A673 (cell line): ENCODE measurements at regions not wholly inside any gene's neighbourhood (a gene's known extent, or its start where the extent isn't known, plus 50 kb on each side); places are given as distances from the start of the nearest gene placed in this dataset.

Experiments
- CTCF ChIP-seq: fragments of 300-800, 200-600 bp; sonication (generic); conservative IDR thresholded peaks from 2 replicates; pipeline ENCODE4 v1.5.1; 2017; ENCODE audit warnings: low read depth, mild to moderate bottlenecking, antibody characterized with exemption, low read length, moderate library complexity, mixed read lengths
- EZH2 ChIP-seq: fragments of 200-600 bp; sonication (generic); IDR thresholded peaks from 2 replicates; pipeline ENCODE4 v1.6.1; 2017; ENCODE audit warnings: borderline replicate concordance, low read depth, mild to moderate bottlenecking, mixed read lengths, antibody characterized with exemption, low read length; ENCODE audit not compliant: poor library complexity, severe bottlenecking

- TF ChIP-seq EZH2 (no peak), CTCF (no peak)
Measured at GRCh38 chrX:125533352-125533751, 213.7 kb downstream of the TEX13C start.
